GM18907 (cell line): ENCODE measurements at regions not wholly inside any gene's neighbourhood (a gene's known extent, or its start where the extent isn't known, plus 50 kb on each side); places are given as distances from the start of the nearest gene placed in this dataset.

Experiments used
- ATAC-seq: cut with Tn5 transposase; IDR thresholded peaks from one replicate; pipeline ENCODE4 v1.9.1; 2021; ENCODE audit warnings: mild to moderate bottlenecking, moderate library complexity; ENCODE audit not compliant: unreplicated experiment

GRCh38 chr12:127898616-127899015 is 368.4 kb upstream of the TMEM132C start:
- no peak for ATAC-seq

DNA sequence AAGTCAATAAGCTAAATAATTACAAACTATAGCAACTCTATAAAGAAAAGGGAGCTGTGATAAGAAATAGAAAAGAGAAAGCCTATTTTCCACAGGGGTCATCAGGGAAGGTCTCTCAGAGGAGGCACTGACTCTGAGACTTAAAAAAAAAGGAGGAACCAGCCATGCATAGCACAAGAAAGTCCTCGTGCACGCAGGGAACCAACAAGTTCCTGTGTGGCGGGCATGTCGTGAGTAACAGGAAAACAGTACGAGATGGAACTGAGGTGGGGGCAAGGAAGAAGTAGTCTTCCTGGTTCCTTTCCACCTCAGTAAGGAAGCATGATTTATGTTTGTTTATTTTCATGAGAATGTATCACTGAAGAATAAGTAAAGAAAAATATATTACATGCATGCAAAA is 367.0 kb upstream of the TMEM132C start:
- no peak for ATAC-seq

- no peak for ATAC-seq
Observed at GRCh38 chr12:127900386-127900785, 366.6 kb upstream of the TMEM132C start.

GRCh38 chr12:127903146-127903545 is 363.8 kb upstream of the TMEM132C start:
- no peak for ATAC-seq

DNA sequence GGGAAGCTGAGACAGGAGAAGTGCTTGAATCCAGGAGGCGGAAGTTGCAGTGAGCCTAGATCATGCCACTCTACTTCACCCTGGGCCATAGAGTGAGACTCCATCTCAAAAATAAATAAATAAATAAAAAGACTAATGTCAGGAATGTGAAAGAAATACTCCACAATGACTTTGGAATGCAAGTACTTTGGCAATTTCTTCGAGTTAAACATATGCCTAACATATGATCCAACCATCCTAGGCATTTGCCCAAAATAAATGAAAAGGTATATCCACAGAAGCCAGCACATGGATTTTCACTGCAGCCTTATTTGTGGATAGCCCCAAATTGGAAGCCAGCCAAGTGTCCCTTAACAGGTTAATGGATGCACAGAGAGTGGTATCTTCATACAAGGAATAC is 357.9 kb upstream of the TMEM132C start:
- no peak for ATAC-seq

GRCh38 chr12:127911291-127911690 is 355.7 kb upstream of the TMEM132C start:
- ATAC-seq: no peak

- ATAC-seq: no peak
Observed at GRCh38 chr12:127912035-127912665, 354.8 kb upstream of the TMEM132C start.

- ATAC-seq: no peak
Observed at GRCh38 chr12:127923501-127923900, 343.5 kb upstream of the TMEM132C start.

- ATAC-seq: no peak
Observed at GRCh38 chr12:127925971-127926370, 341.0 kb upstream of the TMEM132C start.

GRCh38 chr12:127928178-127928577 is 338.8 kb upstream of the TMEM132C start:
- ATAC-seq: no peak

- ATAC-seq: no peak
Observed at GRCh38 chr12:127928615-127929571, 338.1 kb upstream of the TMEM132C start.

- ATAC-seq: no peak
Observed at GRCh38 chr12:127930122-127930521, 336.8 kb upstream of the TMEM132C start.

- no peak for ATAC-seq
Observed at GRCh38 chr12:127934409-127934808, 332.6 kb upstream of the TMEM132C start.

GRCh38 chr12:127936463-127936862 is 330.5 kb upstream of the TMEM132C start:
- ATAC-seq: no peak

DNA sequence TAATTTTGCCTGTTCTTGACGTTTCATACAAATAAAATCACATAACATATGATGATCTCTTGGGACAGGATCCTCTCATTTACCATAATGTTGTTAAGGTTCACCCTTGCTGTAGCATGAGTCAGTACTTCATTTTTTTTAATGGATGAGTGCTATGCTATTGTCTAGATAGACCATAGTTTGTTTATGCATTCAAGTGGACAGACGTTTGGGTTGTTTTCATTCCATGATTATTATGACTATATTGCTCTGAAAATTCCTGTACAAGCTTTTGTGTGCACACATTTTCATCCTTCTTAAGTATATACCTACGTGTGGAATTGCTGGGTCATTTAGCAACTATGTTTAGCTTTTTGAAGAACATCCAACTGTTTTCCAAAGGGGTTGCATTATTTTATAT is 325.6 kb upstream of the TMEM132C start:
- ATAC-seq: no peak

- ATAC-seq: no peak
Observed at GRCh38 chr12:127942981-127943380, 324.0 kb upstream of the TMEM132C start.

- no peak for ATAC-seq
Observed at GRCh38 chr12:127943481-127944210, 323.3 kb upstream of the TMEM132C start.

- no peak for ATAC-seq
Observed at GRCh38 chr12:127944211-127944899, 322.6 kb upstream of the TMEM132C start.

GRCh38 chr12:127957001-127957660 is 309.8 kb upstream of the TMEM132C start:
- ATAC-seq: no peak

- no peak for ATAC-seq
Observed at GRCh38 chr12:127962303-127962702, 304.7 kb upstream of the TMEM132C start.
